ENCODE measurements at regions not wholly inside any gene's neighbourhood (a gene's known extent, or its start where the extent isn't known, plus 50 kb on each side); places are given as distances from the start of the nearest gene placed in this dataset.
"Not testable (repeated sequence)": the region's sequence is repeated elsewhere in the genome, so short reads cannot be mapped to it uniquely, and the experiment has no call there.

GRCh38 chr2:11075221-11075620 lies 80.0 kb upstream of the SLC66A3 start:
- DNase-seq, result no peak

GRCh38 chr2:11077411-11077810 lies 77.9 kb upstream of the SLC66A3 start:
- DNase-seq, result no peak

GRCh38 chr2:11079136-11079824 lies 76.0 kb upstream of the SLC66A3 start:
- no peak for DNase-seq

GRCh38 chr2:11080253-11081115 lies 74.8 kb upstream of the SLC66A3 start:
- no peak for DNase-seq

GRCh38 chr2:11082880-11083279 lies 72.4 kb upstream of the SLC66A3 start:
- DNase-seq, result no peak

- DNase-seq, result not testable (repeated sequence)
Observed at GRCh38 chr2:11088821-11089220, 66.4 kb upstream of the SLC66A3 start.

- peak in 1 of 2 experiments; percentile 12 for DNase-seq
Observed at GRCh38 chr2:11090187-11090586, 65.1 kb upstream of the SLC66A3 start.

GRCh38 chr2:11092701-11093335 lies 62.4 kb upstream of the SLC66A3 start:
- no peak for DNase-seq

- no peak for DNase-seq
Observed at GRCh38 chr2:11093467-11093866, 61.8 kb upstream of the SLC66A3 start.

- no peak for DNase-seq
Observed at GRCh38 chr2:11094021-11094810, 61.1 kb upstream of the SLC66A3 start.

GRCh38 chr2:11096591-11096990 lies 58.7 kb upstream of the SLC66A3 start:
- no peak for DNase-seq

- DNase-seq, result no peak
Observed at GRCh38 chr2:11097038-11097720, 58.1 kb upstream of the SLC66A3 start.

- no peak for DNase-seq
Observed at GRCh38 chr2:11097854-11098387, 57.3 kb upstream of the SLC66A3 start.

GRCh38 chr2:11099122-11100065 lies 55.9 kb upstream of the SLC66A3 start:
- DNase-seq, result no peak

- no peak for DNase-seq
Observed at GRCh38 chr2:11100130-11100529, 55.1 kb upstream of the SLC66A3 start.

- no peak for DNase-seq
Observed at GRCh38 chr2:11100976-11101375, 54.3 kb upstream of the SLC66A3 start.

GRCh38 chr2:11101430-11101829 lies 53.8 kb upstream of the SLC66A3 start:
- no peak for DNase-seq

- no peak for DNase-seq
Observed at GRCh38 chr2:11102466-11102865, 52.8 kb upstream of the SLC66A3 start.

GRCh38 chr2:11102956-11103860 lies 52.1 kb upstream of the SLC66A3 start:
- no peak for DNase-seq

Measured in Kasumi-1 (cell line).